SU-DHL-6 (cell line): ENCODE measurements at regions not wholly inside any gene's neighbourhood (a gene's known extent, or its start where the extent isn't known, plus 50 kb on each side); places are given as distances from the start of the nearest gene placed in this dataset.
"Not testable (repeated sequence)": the region's sequence is repeated elsewhere in the genome, so short reads cannot be mapped to it uniquely, and the experiment has no call there.

Experiments
- H2AFZ ChIP-seq: fragments of 200-600 bp; sonication (generic); 2 replicates; pipeline ENCODE4 v1.6.1; 2014; ENCODE audit warnings: low read depth, mild to moderate bottlenecking, moderate library complexity, mixed read lengths, antibody characterized with exemption, low read length; ENCODE audit not compliant: severe bottlenecking
- H3F3A ChIP-seq: fragments of 200-600 bp; shearing (Covaris generic); 2 replicates; pipeline ENCODE4 v1.6.0; 2016; ENCODE audit warnings: antibody characterized with exemption, mild to moderate bottlenecking; ENCODE audit not compliant: insufficient read depth
- H3K27ac ChIP-seq: fragments of 200-600 bp; sonication (generic); 2 replicates; pipeline ENCODE4 v1.5.1; 2016; ENCODE audit warnings: low read depth, mild to moderate bottlenecking, low read length, moderate library complexity, mixed read lengths
- H3K27me3 ChIP-seq: fragments of 200-600 bp; sonication (generic), shearing (Covaris generic); 2 replicates; pipeline ENCODE4 v1.6.0; 2014; ENCODE audit warnings: mild to moderate bottlenecking, low read length
- H3K36me3 ChIP-seq: fragments of 200-600 bp; sonication (generic); 2 replicates; pipeline ENCODE4 v1.6.1; 2014; ENCODE audit warnings: mild to moderate bottlenecking, low read length, mixed read lengths
- H3K4me2 ChIP-seq: fragments of 300-600, 200-600 bp; shearing (Covaris generic), sonication (generic); 2 replicates; pipeline ENCODE4 v1.6.0; 2014; ENCODE audit warnings: low read length, low read depth, mild to moderate bottlenecking; ENCODE audit not compliant: poor library complexity, severe bottlenecking
- H3K4me3 ChIP-seq: fragments of 200-600 bp; sonication (generic); 2 replicates; pipeline ENCODE4 v1.5.1; 2014; ENCODE audit warnings: antibody characterized with exemption, low read length, mild to moderate bottlenecking, mixed read lengths; ENCODE audit not compliant: insufficient read depth, poor library complexity, severe bottlenecking
- H3K79me2 ChIP-seq: fragments of 200-600 bp; sonication (generic); 2 replicates; pipeline ENCODE4 v1.6.1; 2014; ENCODE audit warnings: mild to moderate bottlenecking, low read length, moderate library complexity; ENCODE audit not compliant: insufficient read depth
- H3K9ac ChIP-seq: fragments of 200-600 bp; sonication (generic); 2 replicates; pipeline ENCODE4 v1.7.0; 2014; ENCODE audit warnings: mild to moderate bottlenecking, low read length
- H3K9me2 ChIP-seq: fragments of 200-600 bp; sonication (generic); replicated peaks from 2 replicates; pipeline ENCODE4 v1.6.1; 2014; ENCODE audit warnings: low read length; ENCODE audit not compliant: insufficient read depth
- H3K9me3 ChIP-seq: fragments of 200-600 bp; sonication (generic); 2 replicates; pipeline ENCODE4 v1.6.1; 2014; ENCODE audit warnings: low read length, mixed read lengths; ENCODE audit not compliant: insufficient read depth
- H4K20me1 ChIP-seq: fragments of 200-600 bp; sonication (generic); 2 replicates; pipeline ENCODE4 v1.6.1; 2014; ENCODE audit warnings: low read depth, mild to moderate bottlenecking, antibody characterized with exemption, low read length, moderate library complexity, mixed read lengths
- CTCF ChIP-seq: fragments of 200-600 bp; sonication (generic); IDR thresholded peaks from one replicate; pipeline ENCODE4 v1.5.1; 2017; ENCODE audit warnings: antibody characterized with exemption, mild to moderate bottlenecking, low read length, moderate library complexity; ENCODE audit not compliant: insufficient read depth, poor library complexity, severe bottlenecking
- EZH2phosphoT487 ChIP-seq: fragments of 200-600 bp; sonication (generic), shearing (Covaris generic); conservative IDR thresholded peaks from 2 replicates; pipeline ENCODE4 v1.6.1; 2018; ENCODE audit warnings: mild to moderate bottlenecking, antibody characterized with exemption, low read length, moderate library complexity, mixed read lengths

GRCh38 chrX:35561985-35562384, 236.2 kb upstream of the MAGEB16 start:
- Histone ChIP-seq H3K4me2 (no peak overlapping the region), H3K9me2 (no peaks in the 10 kb centered on the region), H3F3A (no peaks in the 10 kb centered on the region), H3K36me3 (no peaks in the 10 kb centered on the region), H4K20me1 (no peaks in the 10 kb centered on the region), H3K79me2 (no peaks in the 10 kb centered on the region), H2AFZ (no peak overlapping the region), H3K9ac (no peak overlapping the region), H3K4me3 (no peak overlapping the region), H3K27me3 (no peaks in the 10 kb centered on the region), H3K9me3 (no peaks in the 10 kb centered on the region), H3K27ac (no peak overlapping the region)
- TF ChIP-seq CTCF (no peak), EZH2phosphoT487 (no peak)

GRCh38 chrX:35562395-35562794, 235.7 kb upstream of the MAGEB16 start:
- TF ChIP-seq CTCF (no peak), EZH2phosphoT487 (no peak)
- H3F3A ChIP-seq, result no peaks in the 10 kb centered on the region
- H3K9ac ChIP-seq, result no peak overlapping the region
- H3K27ac ChIP-seq, result no peak overlapping the region
- H3K4me2 ChIP-seq, result no peak overlapping the region
- H3K4me3 ChIP-seq, result no peak overlapping the region
- no peaks in the 10 kb centered on the region for H3K9me2 ChIP-seq
- no peaks in the 10 kb centered on the region for H3K79me2 ChIP-seq
- H3K9me3 ChIP-seq, result no peaks in the 10 kb centered on the region
- H4K20me1 ChIP-seq, result no peaks in the 10 kb centered on the region
- H2AFZ ChIP-seq, result no peak overlapping the region
- H3K27me3 ChIP-seq, result no peaks in the 10 kb centered on the region
- H3K36me3 ChIP-seq, result no peaks in the 10 kb centered on the region

GRCh38 chrX:35590210-35590609, 207.9 kb upstream of the MAGEB16 start:
- Histone ChIP-seq H3K4me2 (no peak overlapping the region), H3F3A (no peaks in the 10 kb centered on the region), H3K9me2 (no peaks in the 10 kb centered on the region), H3K36me3 (no peaks in the 10 kb centered on the region), H3K27ac (no peak overlapping the region), H3K27me3 (no peaks in the 10 kb centered on the region), H2AFZ (no peak overlapping the region), H3K4me3 (no peak overlapping the region), H3K9me3 (no peaks in the 10 kb centered on the region), H3K79me2 (no peaks in the 10 kb centered on the region), H4K20me1 (no peaks in the 10 kb centered on the region), H3K9ac (no peak overlapping the region)
- TF ChIP-seq CTCF (no peak), EZH2phosphoT487 (no peak)

- H3K36me3 ChIP-seq, H2AFZ ChIP-seq, H3K4me3 ChIP-seq, H3K79me2 ChIP-seq, H3K9me3 ChIP-seq, H3F3A ChIP-seq, H3K9ac ChIP-seq, H3K4me2 ChIP-seq, H3K27me3 ChIP-seq, H4K20me1 ChIP-seq, H3K9me2 ChIP-seq, H3K27ac ChIP-seq: not testable (repeated sequence)
Measured at GRCh38 chrX:35611562-35611961, 186.6 kb upstream of the MAGEB16 start.
